DOHH2 (cell line): ENCODE measurements at regions not wholly inside any gene's neighbourhood (a gene's known extent, or its start where the extent isn't known, plus 50 kb on each side); places are given as distances from the start of the nearest gene placed in this dataset.

ENCODE experiments used
- H3F3A ChIP-seq: fragments of 200-600 bp; sonication (generic), shearing (Covaris generic); 2 replicates; pipeline ENCODE4 v1.6.0; 2016; ENCODE audit warnings: antibody characterized with exemption, mild to moderate bottlenecking; ENCODE audit not compliant: control insufficient read depth, insufficient read depth
- H3K27ac ChIP-seq: fragments of 200-600 bp; sonication (generic); 2 replicates; pipeline ENCODE4 v1.5.1; 2014; ENCODE audit warnings: low read depth, mild to moderate bottlenecking, low read length, moderate library complexity
- H3K27me3 ChIP-seq: fragments of 200-600 bp; sonication (generic); 2 replicates; pipeline ENCODE4 v1.6.1; 2014; ENCODE audit warnings: mild to moderate bottlenecking, low read length, mixed read lengths; ENCODE audit not compliant: control insufficient read depth
- H3K36me3 ChIP-seq: fragments of 200-600 bp; sonication (generic); 2 replicates; pipeline ENCODE4 v1.6.1; 2014; ENCODE audit warnings: mild to moderate bottlenecking, low read length, moderate library complexity, mixed read lengths; ENCODE audit not compliant: control insufficient read depth
- H3K4me1 ChIP-seq: fragments of 200-600 bp; sonication (generic); 2 replicates; pipeline ENCODE4 v1.6.1; 2014; ENCODE audit warnings: mild to moderate bottlenecking, low read length, mixed read lengths; ENCODE audit not compliant: control insufficient read depth
- H3K4me2 ChIP-seq: fragments of 200-600 bp; sonication (generic); 2 replicates; pipeline ENCODE4 v1.6.0; 2014; ENCODE audit warnings: mild to moderate bottlenecking, low read length, moderate library complexity
- H3K4me3 ChIP-seq: fragments of 200-600 bp; sonication (generic); 2 replicates; pipeline ENCODE4 v1.5.1; 2014; ENCODE audit warnings: mild to moderate bottlenecking, low read length, mixed read lengths
- H3K79me2 ChIP-seq: fragments of 200-600 bp; sonication (generic); 2 replicates; pipeline ENCODE4 v1.6.1; 2014; ENCODE audit warnings: mild to moderate bottlenecking, low read length, mixed read lengths; ENCODE audit not compliant: control insufficient read depth
- H3K9me2 ChIP-seq: fragments of 200-600 bp; sonication (generic); replicated peaks from 2 replicates; pipeline ENCODE4 v1.6.1; 2014; ENCODE audit warnings: mild to moderate bottlenecking, low read length, mixed read lengths; ENCODE audit not compliant: control insufficient read depth
- H3K9me3 ChIP-seq: fragments of 200-600 bp; sonication (generic); 2 replicates; pipeline ENCODE4 v1.6.1; 2014; ENCODE audit warnings: antibody characterized with exemption, low read length, mixed read lengths; ENCODE audit not compliant: control insufficient read depth, insufficient read depth
- H4K20me1 ChIP-seq: fragments of 200-600 bp; sonication (generic); 2 replicates; pipeline ENCODE4 v1.6.0; 2014; ENCODE audit warnings: low read depth, mild to moderate bottlenecking, antibody characterized with exemption, low read length, moderate library complexity; ENCODE audit not compliant: control insufficient read depth, insufficient read depth
- EZH2phosphoT487 ChIP-seq: fragments of 200-600 bp; sonication (generic); IDR thresholded peaks from 2 replicates; pipeline ENCODE4 v1.6.1; 2017; ENCODE audit warnings: borderline replicate concordance, mild to moderate bottlenecking, antibody characterized with exemption, low read length, moderate library complexity, mixed read lengths
- TF ChIP-seq, protein P1 (sequence below): fragments of 200-600 bp; sonication (generic); IDR thresholded peaks from one replicate; pipeline ENCODE4 v1.5.1; 2014; ENCODE audit warnings: antibody characterized with exemption, mild to moderate bottlenecking, low read depth, low read length; ENCODE audit not compliant: poor library complexity, severe bottlenecking

DNA sequence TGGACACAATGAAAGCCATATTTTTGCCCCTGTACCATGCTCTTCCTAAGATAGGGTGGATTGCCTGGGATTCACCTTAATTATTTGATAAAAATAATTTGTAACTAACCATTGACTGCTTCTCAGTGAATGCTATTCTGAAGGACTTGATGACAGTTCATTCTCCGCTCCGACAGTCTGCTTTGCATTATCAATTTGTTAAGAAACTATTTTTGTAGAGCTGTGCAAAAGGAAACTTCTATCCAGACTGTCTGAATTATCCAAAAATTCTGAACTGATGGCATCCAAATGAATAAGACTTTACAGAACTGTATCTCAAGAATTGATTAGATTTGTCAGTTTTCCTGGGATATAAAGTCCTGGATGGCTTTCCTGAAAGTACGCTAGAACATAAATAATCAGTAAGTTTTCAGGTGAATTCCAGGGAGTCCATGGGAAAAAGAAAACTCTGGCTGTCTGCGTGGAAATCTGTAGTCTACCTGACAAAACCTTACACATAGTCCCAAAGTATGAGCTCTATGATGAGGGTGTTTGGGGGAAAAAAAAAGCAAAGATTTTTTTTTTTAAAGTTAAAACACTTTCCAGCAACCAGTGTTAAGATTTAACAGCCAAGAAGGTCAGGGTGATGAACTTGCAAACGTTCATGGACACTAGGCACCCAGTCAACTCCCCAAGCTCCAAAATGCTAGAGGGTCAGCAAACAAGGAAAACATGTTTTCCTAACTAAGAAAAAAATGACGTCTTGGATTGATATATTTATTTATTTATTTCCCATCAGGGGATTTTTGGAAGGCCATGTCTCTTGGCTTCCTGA lies 291.1 kb upstream of the TBX3 start:
- no peaks in the 10 kb centered on the region for H3K36me3 ChIP-seq
- H3K79me2 ChIP-seq, result no peaks in the 10 kb centered on the region
- TF ChIP-seq, protein P1, sequence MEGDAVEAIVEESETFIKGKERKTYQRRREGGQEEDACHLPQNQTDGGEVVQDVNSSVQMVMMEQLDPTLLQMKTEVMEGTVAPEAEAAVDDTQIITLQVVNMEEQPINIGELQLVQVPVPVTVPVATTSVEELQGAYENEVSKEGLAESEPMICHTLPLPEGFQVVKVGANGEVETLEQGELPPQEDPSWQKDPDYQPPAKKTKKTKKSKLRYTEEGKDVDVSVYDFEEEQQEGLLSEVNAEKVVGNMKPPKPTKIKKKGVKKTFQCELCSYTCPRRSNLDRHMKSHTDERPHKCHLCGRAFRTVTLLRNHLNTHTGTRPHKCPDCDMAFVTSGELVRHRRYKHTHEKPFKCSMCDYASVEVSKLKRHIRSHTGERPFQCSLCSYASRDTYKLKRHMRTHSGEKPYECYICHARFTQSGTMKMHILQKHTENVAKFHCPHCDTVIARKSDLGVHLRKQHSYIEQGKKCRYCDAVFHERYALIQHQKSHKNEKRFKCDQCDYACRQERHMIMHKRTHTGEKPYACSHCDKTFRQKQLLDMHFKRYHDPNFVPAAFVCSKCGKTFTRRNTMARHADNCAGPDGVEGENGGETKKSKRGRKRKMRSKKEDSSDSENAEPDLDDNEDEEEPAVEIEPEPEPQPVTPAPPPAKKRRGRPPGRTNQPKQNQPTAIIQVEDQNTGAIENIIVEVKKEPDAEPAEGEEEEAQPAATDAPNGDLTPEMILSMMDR, result no peak
- TF ChIP-seq EZH2phosphoT487, result no peak
- H3K4me3 ChIP-seq, result no peak overlapping the region
- no peaks in the 10 kb centered on the region for H4K20me1 ChIP-seq
- H3K27me3 ChIP-seq, result no peaks in the 10 kb centered on the region
- no peaks in the 10 kb centered on the region for H3F3A ChIP-seq
- H3K9me3 ChIP-seq, result no peaks in the 10 kb centered on the region
- no peaks in the 10 kb centered on the region for H3K9me2 ChIP-seq
- H3K4me2 ChIP-seq, result no peak overlapping the region
- no peaks in the 10 kb centered on the region for H3K4me1 ChIP-seq
- no peak overlapping the region for H3K27ac ChIP-seq

DNA sequence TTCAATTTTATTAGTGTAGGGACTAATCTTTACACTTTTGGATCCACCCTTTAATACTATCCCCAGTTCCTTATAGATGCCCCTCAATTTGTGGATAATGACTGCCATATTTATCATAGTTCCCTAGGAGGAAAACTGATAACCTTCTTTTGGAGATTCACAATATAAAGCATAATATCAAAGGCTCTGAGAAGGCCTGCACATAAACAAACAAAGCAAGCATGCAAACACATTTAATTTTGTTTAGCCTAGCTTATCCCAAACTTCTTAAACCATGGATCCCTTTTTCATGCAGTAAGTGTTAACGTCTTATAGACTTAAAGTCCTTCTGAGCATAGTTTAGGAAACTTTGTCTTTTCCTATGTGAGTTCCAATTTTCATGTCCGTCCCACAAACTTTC lies 290.4 kb upstream of the TBX3 start:
- Histone ChIP-seq H3K79me2 (no peaks in the 10 kb centered on the region), H3K4me2 (no peak overlapping the region), H3K27ac (no peak overlapping the region), H3K36me3 (no peaks in the 10 kb centered on the region), H3K4me1 (no peaks in the 10 kb centered on the region), H4K20me1 (no peaks in the 10 kb centered on the region), H3K4me3 (no peak overlapping the region), H3K27me3 (no peaks in the 10 kb centered on the region), H3K9me2 (no peaks in the 10 kb centered on the region), H3F3A (no peaks in the 10 kb centered on the region), H3K9me3 (no peaks in the 10 kb centered on the region)
- TF ChIP-seq, protein P1, result no peak
- no peak for TF ChIP-seq EZH2phosphoT487

DNA sequence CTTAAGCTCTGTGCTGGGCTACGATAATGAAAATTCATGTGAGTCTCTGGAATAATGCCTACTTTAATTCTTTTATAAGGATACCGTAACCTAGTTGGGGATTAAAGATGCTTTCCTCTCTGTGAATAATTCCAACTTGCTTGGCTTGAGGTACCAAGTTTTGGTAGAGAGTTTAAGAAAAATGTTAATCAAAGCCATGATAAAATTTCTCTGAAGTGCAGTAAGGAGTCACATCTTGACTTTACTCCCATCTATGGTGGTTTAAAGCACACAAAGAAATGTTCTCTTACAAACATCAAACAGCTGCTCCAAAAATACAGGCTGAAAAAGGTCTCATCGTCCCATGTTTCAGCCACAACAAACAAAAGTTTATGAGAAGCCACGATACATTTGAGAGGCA lies 284.8 kb upstream of the TBX3 start:
- H3F3A ChIP-seq, result no peaks in the 10 kb centered on the region
- no peak overlapping the region for H3K4me3 ChIP-seq
- H3K9me2 ChIP-seq, result no peaks in the 10 kb centered on the region
- H3K27ac ChIP-seq, result no peak overlapping the region
- H3K4me2 ChIP-seq, result no peak overlapping the region
- no peaks in the 10 kb centered on the region for H3K27me3 ChIP-seq
- no peaks in the 10 kb centered on the region for H4K20me1 ChIP-seq
- no peaks in the 10 kb centered on the region for H3K4me1 ChIP-seq
- no peaks in the 10 kb centered on the region for H3K9me3 ChIP-seq
- H3K36me3 ChIP-seq, result no peaks in the 10 kb centered on the region
- TF ChIP-seq, protein P1, result no peak
- TF ChIP-seq EZH2phosphoT487, result no peak
- H3K79me2 ChIP-seq, result no peaks in the 10 kb centered on the region
